ENCODE measurements at regions not wholly inside any gene's neighbourhood (a gene's known extent, or its start where the extent isn't known, plus 50 kb on each side); places are given as distances from the start of the nearest gene placed in this dataset.

GRCh38 chr2:235142601-235143000, 190.8 kb downstream of the SH3BP4 start:
- Mint-ChIP-seq H3K4me3 (no peak overlapping the region), H3K4me1 (no peaks in the 10 kb centered on the region), H3K27me3 (ENCODE audit: low read depth) (peaks cover 21% of the 10 kb centered on the region), H3K9me3 (no peaks in the 10 kb centered on the region), H3K27ac (no peak overlapping the region), H3K36me3 (ENCODE audit: low read depth) (no peaks in the 10 kb centered on the region)
- TF ChIP-seq CTCF (IDR thresholded peaks at IDR 0.05; ENCODE audit: unreplicated experiment in 3 of 3) = no peak

- Mint-ChIP-seq H3K27me3 (ENCODE audit: low read depth) (peaks cover 16% of the 10 kb centered on the region), H3K36me3 (ENCODE audit: low read depth) (no peaks in the 10 kb centered on the region), H3K9me3 (no peaks in the 10 kb centered on the region), H3K4me1 (no peaks in the 10 kb centered on the region), H3K4me3 (no peak overlapping the region), H3K27ac (no peak overlapping the region)
- TF ChIP-seq CTCF (IDR thresholded peaks at IDR 0.05; ENCODE audit: unreplicated experiment in 3 of 3) = no peak
These were observed 192.0 kb downstream of the SH3BP4 start for GRCh38 chr2:235143789-235144188.

- Mint-ChIP-seq H3K27ac (no peak overlapping the region), H3K9me3 (no peaks in the 10 kb centered on the region), H3K4me3 (no peak overlapping the region), H3K36me3 (ENCODE audit: low read depth) (no peaks in the 10 kb centered on the region), H3K4me1 (no peaks in the 10 kb centered on the region), H3K27me3 (ENCODE audit: low read depth) (peaks cover 16% of the 10 kb centered on the region)
- no peak for TF ChIP-seq CTCF (IDR thresholded peaks at IDR 0.05; ENCODE audit: unreplicated experiment in 3 of 3)
These were observed 192.5 kb downstream of the SH3BP4 start for GRCh38 chr2:235144291-235144690.

- Mint-ChIP-seq H3K4me1 (no peaks in the 10 kb centered on the region), H3K9me3 (peaks cover 4% of the 10 kb centered on the region), H3K27ac (no peak overlapping the region), H3K36me3 (ENCODE audit: low read depth) (no peaks in the 10 kb centered on the region), H3K27me3 (ENCODE audit: low read depth) (peaks cover 16% of the 10 kb centered on the region), H3K4me3 (no peak overlapping the region)
- TF ChIP-seq CTCF (IDR thresholded peaks at IDR 0.05; ENCODE audit: unreplicated experiment in 3 of 3) = no peak
These were observed 194.4 kb downstream of the SH3BP4 start for GRCh38 chr2:235146206-235146605.

- Mint-ChIP-seq H3K27ac (no peak overlapping the region), H3K4me3 (no peak overlapping the region), H3K9me3 (peaks cover 4% of the 10 kb centered on the region), H3K4me1 (no peaks in the 10 kb centered on the region), H3K27me3 (ENCODE audit: low read depth) (peaks cover 16% of the 10 kb centered on the region), H3K36me3 (ENCODE audit: low read depth) (no peaks in the 10 kb centered on the region)
- no peak for TF ChIP-seq CTCF (IDR thresholded peaks at IDR 0.05; ENCODE audit: unreplicated experiment in 3 of 3)
These were observed 195.2 kb downstream of the SH3BP4 start for GRCh38 chr2:235146871-235147565.

Measured in nephron (organoid).